Hypothalamus (tissue), 51 donors: ENCODE measurements at regions not wholly inside any gene's neighbourhood (a gene's known extent, or its start where the extent isn't known, plus 50 kb on each side); places are given as distances from the start of the nearest gene placed in this dataset.

Experiments used
- DNase-seq, 51 donors: peaks; one replicate each; lab custom pipeline; 2025; lab: John Stamatoyannopoulos, UW

GRCh38 chr10:118472415-118473304, 122.8 kb downstream of the PRLHR start:
- DNase-seq: no peak

GRCh38 chr10:118471863-118472262, 123.6 kb downstream of the PRLHR start:
- no peak for DNase-seq

- DNase-seq: no peak
Measured at GRCh38 chr10:118470470-118470869, 125.0 kb downstream of the PRLHR start.

GRCh38 chr10:118467200-118467599, 125.1 kb upstream of the FAM204A start:
- DNase-seq: no peak

GRCh38 chr10:118465300-118465874, 123.3 kb upstream of the FAM204A start:
- no peak for DNase-seq

GRCh38 chr10:118463740-118464139, 121.6 kb upstream of the FAM204A start:
- no peak for DNase-seq

GRCh38 chr10:118462401-118462800, 120.3 kb upstream of the FAM204A start:
- no peak for DNase-seq

- peak in 33 of 51 donors; percentile 4 to 75 (median 46) for DNase-seq
Measured at GRCh38 chr10:118459642-118460193, 117.6 kb upstream of the FAM204A start.

- no peak for DNase-seq
Measured at GRCh38 chr10:118458957-118459641, 117.0 kb upstream of the FAM204A start.

GRCh38 chr10:118457824-118458428, 115.8 kb upstream of the FAM204A start:
- DNase-seq: no peak

- DNase-seq: no peak
Measured at GRCh38 chr10:118455181-118455695, 113.1 kb upstream of the FAM204A start.

- no peak for DNase-seq
Measured at GRCh38 chr10:118454211-118454610, 112.1 kb upstream of the FAM204A start.

- no peak for DNase-seq
Measured at GRCh38 chr10:118452098-118452497, 110.0 kb upstream of the FAM204A start.

GRCh38 chr10:118449521-118449920, 107.4 kb upstream of the FAM204A start:
- no peak for DNase-seq

- no peak for DNase-seq
Measured at GRCh38 chr10:118448744-118449143, 106.6 kb upstream of the FAM204A start.

GRCh38 chr10:118447478-118448270, 105.5 kb upstream of the FAM204A start:
- peak in 19 of 51 donors; percentile 1 to 44 (median 11) for DNase-seq

- DNase-seq: no peak
Measured at GRCh38 chr10:118445535-118445934, 103.4 kb upstream of the FAM204A start.

- no peak for DNase-seq
Measured at GRCh38 chr10:118444069-118444468, 101.9 kb upstream of the FAM204A start.

- DNase-seq: no peak
Measured at GRCh38 chr10:118442032-118442431, 99.9 kb upstream of the FAM204A start.

- DNase-seq: no peak
Measured at GRCh38 chr10:118439824-118440223, 97.7 kb upstream of the FAM204A start.
